Omental fat pad (tissue), 3 donors: ENCODE measurements at regions not wholly inside any gene's neighbourhood (a gene's known extent, or its start where the extent isn't known, plus 50 kb on each side); places are given as distances from the start of the nearest gene placed in this dataset.

Source experiments
- ATAC-seq: fragments of 150-250 bp; one replicate; pipeline ENCODE4 v1.9.1; 2016; ENCODE audit warnings: mild to moderate bottlenecking, moderate library complexity; ENCODE audit not compliant: low FRiP score
- DNase-seq: peaks from one replicate; pipeline ENCODE4 v3.0.0-alpha.2; 2019; ENCODE audit warnings: low spot score
- TF ChIP-seq, protein P1 (sequence below), 3 donors: fragments of 450-650 bp; IDR thresholded peaks; one replicate each; pipeline ENCODE4 v1.5.1; 2016 to 2017; ENCODE audit warnings: antibody characterized with exemption in 3 of 3, mild to moderate bottlenecking in 3 of 3, moderate library complexity in 2 of 3

DNA sequence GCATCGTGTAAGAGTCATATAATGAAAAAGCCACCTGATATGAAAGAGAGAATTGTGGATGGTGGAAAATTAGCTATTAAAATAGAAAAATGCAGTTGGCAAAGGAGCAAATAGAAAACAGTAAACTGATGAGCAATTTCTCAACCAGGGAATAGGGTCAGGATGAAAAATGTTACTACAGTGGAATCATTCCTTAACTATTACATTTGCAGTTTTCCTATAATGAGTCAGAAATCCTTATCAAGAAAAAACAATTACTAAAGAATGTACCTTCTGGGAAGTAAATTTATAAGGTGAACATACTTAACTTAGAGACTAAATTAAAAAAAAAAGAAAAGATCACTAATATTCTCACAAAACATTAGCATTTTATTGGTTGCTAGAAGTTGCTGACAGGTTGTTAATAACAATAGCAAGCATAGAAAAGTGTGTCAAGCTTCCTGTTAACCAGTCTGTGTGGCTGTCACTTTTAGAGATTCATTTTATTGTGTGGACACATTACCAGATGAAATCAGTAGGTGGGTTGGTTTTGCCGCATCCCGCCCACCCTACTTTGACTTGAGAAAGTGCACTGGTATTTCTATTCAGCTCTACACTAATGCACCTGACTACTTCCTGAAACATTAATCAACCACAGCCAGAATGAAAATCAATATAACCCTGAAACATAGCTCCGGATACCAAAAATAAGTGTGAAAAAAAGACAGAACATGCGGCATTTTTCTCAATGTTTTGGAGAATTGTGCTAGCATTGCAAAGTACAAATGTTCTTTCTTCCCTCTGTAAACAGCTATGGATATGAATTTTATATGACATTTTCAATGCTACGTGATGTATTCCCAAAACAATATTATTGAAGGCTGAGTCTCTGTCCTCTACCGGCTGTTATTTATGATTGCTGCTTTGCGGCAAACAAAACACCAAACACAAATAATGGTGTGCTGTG is 576.7 kb downstream of the SLC16A7 start:
- TF ChIP-seq, protein P1, sequence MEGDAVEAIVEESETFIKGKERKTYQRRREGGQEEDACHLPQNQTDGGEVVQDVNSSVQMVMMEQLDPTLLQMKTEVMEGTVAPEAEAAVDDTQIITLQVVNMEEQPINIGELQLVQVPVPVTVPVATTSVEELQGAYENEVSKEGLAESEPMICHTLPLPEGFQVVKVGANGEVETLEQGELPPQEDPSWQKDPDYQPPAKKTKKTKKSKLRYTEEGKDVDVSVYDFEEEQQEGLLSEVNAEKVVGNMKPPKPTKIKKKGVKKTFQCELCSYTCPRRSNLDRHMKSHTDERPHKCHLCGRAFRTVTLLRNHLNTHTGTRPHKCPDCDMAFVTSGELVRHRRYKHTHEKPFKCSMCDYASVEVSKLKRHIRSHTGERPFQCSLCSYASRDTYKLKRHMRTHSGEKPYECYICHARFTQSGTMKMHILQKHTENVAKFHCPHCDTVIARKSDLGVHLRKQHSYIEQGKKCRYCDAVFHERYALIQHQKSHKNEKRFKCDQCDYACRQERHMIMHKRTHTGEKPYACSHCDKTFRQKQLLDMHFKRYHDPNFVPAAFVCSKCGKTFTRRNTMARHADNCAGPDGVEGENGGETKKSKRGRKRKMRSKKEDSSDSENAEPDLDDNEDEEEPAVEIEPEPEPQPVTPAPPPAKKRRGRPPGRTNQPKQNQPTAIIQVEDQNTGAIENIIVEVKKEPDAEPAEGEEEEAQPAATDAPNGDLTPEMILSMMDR (IDR thresholded peaks at IDR 0.05) = no peak
- ATAC-seq = peak; percentile 62
- no peak for DNase-seq

DNA sequence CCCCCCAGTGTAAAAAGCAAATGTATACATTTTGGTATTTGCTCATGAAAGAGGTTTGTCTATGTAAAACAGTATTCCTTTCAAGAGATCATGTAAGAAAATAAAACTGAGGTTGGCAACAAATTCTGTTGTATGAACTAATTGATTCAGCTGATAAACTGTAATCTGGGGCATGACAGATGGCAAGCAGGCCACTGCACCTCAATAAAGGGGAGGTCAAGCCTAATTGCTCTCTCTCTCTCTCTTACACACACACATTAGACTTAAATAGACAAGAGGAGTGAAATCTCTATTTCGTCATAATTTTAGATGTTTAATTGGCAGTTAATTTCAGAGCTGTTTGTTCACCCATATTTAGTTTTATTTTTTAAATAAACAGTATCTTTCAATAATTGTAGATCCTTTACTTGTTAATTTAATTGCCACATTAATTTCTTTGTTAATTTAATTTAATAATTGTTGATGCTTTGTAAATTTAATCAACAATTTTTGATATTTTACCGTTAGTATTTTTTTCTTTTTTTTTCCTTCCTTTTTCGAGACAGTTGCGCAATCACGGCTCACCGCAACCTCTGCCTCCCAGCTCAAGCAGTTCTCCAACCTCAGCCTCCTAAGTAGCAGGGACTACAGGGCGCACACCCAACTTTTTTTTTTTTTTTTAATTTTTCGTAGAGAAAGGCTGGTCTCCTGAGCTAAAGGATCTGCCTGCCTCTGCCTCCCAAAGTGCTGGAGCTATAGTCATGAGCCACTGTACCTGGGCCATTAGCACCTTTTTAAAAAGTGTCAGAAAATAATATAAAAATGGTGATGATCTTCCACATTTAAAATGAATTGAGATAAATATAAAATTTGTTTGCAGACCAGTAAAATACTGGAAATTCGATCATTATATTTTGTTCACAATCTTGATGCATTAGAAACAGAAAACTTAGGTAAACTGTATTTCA is 577.7 kb downstream of the SLC16A7 start:
- no peak for ATAC-seq
- TF ChIP-seq, protein P1 (IDR thresholded peaks at IDR 0.05) = no peak
- DNase-seq = no peak

DNA sequence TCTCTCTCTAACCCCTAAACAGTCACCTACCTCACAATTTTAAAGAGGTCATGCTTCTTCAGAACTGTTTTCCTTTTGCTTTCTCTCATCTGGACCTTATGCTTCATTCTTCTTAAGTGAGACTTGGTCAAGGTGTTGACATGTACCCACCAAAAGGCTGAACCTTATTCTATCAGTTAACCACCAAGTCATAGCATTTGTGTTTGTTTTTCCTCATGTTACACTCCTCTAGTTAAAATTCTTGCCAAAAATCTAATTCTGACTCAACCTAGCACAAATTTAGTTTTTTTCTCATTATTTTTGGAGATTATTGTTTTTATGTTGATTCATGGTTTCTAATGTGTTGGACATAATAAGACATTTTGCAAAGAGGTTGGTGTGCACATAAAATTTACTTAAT is 578.6 kb downstream of the SLC16A7 start:
- DNase-seq (no peak), ATAC-seq (no peak)
- TF ChIP-seq, protein P1 (IDR thresholded peaks at IDR 0.05) = no peak

DNA sequence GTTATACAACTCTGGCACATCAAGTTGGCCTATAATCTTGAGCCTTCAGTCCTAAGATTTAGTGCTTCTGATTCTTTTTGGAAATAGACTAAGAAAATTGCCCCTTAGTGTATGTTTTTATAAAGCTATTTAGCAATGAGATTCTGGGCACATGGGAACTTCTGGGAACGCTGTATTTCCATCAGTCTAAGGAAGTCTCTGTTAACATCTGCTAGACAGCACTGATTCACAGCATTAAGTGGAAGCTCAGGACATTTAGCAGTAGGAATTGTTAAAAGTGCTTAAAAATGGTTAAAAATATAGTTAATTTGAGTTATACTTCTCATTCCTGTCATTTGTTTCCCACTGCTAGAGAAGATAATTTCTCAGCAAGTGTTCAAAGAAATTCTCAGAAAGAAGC is 579.1 kb downstream of the SLC16A7 start:
- DNase-seq (no peak), ATAC-seq (no peak)
- TF ChIP-seq, protein P1 (IDR thresholded peaks at IDR 0.05) = no peak

DNA sequence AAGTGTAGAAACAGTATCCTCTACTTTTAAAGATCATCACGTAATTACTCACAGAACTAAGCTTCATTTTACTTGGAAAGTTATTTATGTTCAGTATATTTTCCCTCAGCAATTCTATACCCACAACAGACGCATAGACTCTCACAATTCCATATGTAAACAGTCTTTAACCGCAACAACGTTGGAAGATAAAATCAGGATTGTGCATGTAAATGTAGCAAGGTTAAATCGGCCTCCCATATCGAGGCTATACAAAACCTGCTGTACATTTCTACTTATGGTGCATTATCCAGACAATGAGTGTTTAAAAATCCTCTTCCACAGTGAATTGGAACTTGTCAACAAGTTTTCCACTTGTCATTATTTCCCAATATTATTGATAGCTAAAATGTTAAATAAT is 581.1 kb downstream of the SLC16A7 start:
- DNase-seq (no peak), ATAC-seq (no peak)
- TF ChIP-seq, protein P1 (IDR thresholded peaks at IDR 0.05) = no peak

DNA sequence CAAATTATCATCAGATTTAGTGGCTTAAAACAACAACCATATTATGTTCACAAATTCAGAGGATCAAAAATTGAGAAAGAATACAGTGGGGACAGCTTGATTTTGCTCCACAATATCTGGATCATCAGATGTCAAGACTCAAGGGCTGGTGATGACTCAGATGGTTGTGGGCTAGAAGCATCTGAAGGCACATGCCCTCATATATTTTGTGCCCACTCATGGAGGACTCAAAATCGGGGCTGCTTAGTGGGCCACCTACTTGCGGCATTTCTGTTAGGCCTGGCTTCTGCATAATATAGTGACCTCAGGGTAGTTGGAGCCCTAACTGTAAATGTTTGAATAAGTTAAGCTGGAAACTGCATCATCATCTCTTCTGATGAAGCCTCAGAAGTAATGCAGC is 584.5 kb downstream of the SLC16A7 start:
- ATAC-seq (no peak), DNase-seq (no peak)
- TF ChIP-seq, protein P1 (IDR thresholded peaks at IDR 0.05) = no peak
